Vagina (tissue), 2 donors: ENCODE measurements at regions not wholly inside any gene's neighbourhood (a gene's known extent, or its start where the extent isn't known, plus 50 kb on each side); places are given as distances from the start of the nearest gene placed in this dataset.

Experiments used
- CTCF ChIP-seq, 3 experiments: fragments of 450-650 bp in 2 of 3; fragments of 200-600 bp in 1 of 3; sonication (generic) in 1 of 3; IDR thresholded peaks; one replicate each; pipeline ENCODE4 v1.5.1; 2017 to 2019; ENCODE audit warnings: antibody characterized with exemption in 3 of 3, mild to moderate bottlenecking in 2 of 3, moderate library complexity in 2 of 3
- POLR2A ChIP-seq, 2 donors: fragments of 450-650 bp; IDR thresholded peaks; one replicate each; pipeline ENCODE4 v1.6.1; 2017; ENCODE audit warnings: antibody characterized with exemption in 2 of 2, mild to moderate bottlenecking in 2 of 2, moderate library complexity in 2 of 2

GRCh38 chr6:167647306-167647705, 179.4 kb upstream of the AFDN start:
- TF ChIP-seq POLR2A (IDR thresholded peaks at IDR 0.05) (no peak), CTCF (IDR thresholded peaks at IDR 0.05) (no peak)
